Progenitor cell of endocrine pancreas (in vitro differentiated cells): ENCODE measurements at regions not wholly inside any gene's neighbourhood (a gene's known extent, or its start where the extent isn't known, plus 50 kb on each side); places are given as distances from the start of the nearest gene placed in this dataset.
"Not testable (repeated sequence)": the region's sequence is repeated elsewhere in the genome, so short reads cannot be mapped to it uniquely, and the experiment has no call there.

Experiments
- DNase-seq: peaks from one replicate; pipeline ENCODE4 v3.0.0; 2021; ENCODE audit warnings: low spot score; ENCODE audit not compliant: unreplicated experiment
- H3K27ac Mint-ChIP-seq: 2 replicates; pipeline ENCODE4 v1.8.0; 2021; ENCODE audit warnings: mild to moderate bottlenecking, moderate library complexity, mixed read lengths
- H3K27me3 Mint-ChIP-seq: 2 replicates; pipeline ENCODE4 v1.8.0; 2021; ENCODE audit warnings: mixed read lengths
- H3K36me3 Mint-ChIP-seq: 2 replicates; pipeline ENCODE4 v1.8.0; 2022; ENCODE audit warnings: mixed read lengths; ENCODE audit not compliant: insufficient read depth
- H3K4me1 Mint-ChIP-seq: 2 replicates; pipeline ENCODE4 v1.8.0; 2021; ENCODE audit warnings: low read depth, mixed read lengths
- H3K4me3 Mint-ChIP-seq: 2 replicates; pipeline ENCODE4 v1.8.0; 2021; ENCODE audit warnings: low read depth, mild to moderate bottlenecking, moderate library complexity, mixed read lengths
- H3K9me3 Mint-ChIP-seq: 2 replicates; pipeline ENCODE4 v1.8.0; 2021; ENCODE audit warnings: low read depth, mixed read lengths
- TF ChIP-seq, protein P1 (sequence below): fragments of 200-600 bp; sonication (generic); IDR thresholded peaks from one replicate; pipeline ENCODE4 v1.5.0; 2021; ENCODE audit warnings: antibody characterized with exemption, mild to moderate bottlenecking; ENCODE audit not compliant: unreplicated experiment

GRCh38 chr5:152641970-152642805, 237.1 kb upstream of the NMUR2 start:
- H3K27ac Mint-ChIP-seq, result no peak overlapping the region
- H3K36me3 Mint-ChIP-seq, result no peaks in the 10 kb centered on the region
- TF ChIP-seq, protein P1, sequence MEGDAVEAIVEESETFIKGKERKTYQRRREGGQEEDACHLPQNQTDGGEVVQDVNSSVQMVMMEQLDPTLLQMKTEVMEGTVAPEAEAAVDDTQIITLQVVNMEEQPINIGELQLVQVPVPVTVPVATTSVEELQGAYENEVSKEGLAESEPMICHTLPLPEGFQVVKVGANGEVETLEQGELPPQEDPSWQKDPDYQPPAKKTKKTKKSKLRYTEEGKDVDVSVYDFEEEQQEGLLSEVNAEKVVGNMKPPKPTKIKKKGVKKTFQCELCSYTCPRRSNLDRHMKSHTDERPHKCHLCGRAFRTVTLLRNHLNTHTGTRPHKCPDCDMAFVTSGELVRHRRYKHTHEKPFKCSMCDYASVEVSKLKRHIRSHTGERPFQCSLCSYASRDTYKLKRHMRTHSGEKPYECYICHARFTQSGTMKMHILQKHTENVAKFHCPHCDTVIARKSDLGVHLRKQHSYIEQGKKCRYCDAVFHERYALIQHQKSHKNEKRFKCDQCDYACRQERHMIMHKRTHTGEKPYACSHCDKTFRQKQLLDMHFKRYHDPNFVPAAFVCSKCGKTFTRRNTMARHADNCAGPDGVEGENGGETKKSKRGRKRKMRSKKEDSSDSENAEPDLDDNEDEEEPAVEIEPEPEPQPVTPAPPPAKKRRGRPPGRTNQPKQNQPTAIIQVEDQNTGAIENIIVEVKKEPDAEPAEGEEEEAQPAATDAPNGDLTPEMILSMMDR, result no peak
- no peaks in the 10 kb centered on the region for H3K27me3 Mint-ChIP-seq
- H3K4me3 Mint-ChIP-seq, result no peak overlapping the region
- H3K4me1 Mint-ChIP-seq, result peaks cover 19% of the 10 kb centered on the region
- H3K9me3 Mint-ChIP-seq, result no peaks in the 10 kb centered on the region
- no peak for DNase-seq

- Mint-ChIP-seq H3K27ac (no peak overlapping the region), H3K4me1 (peaks cover 19% of the 10 kb centered on the region), H3K36me3 (no peaks in the 10 kb centered on the region), H3K9me3 (no peaks in the 10 kb centered on the region), H3K27me3 (no peaks in the 10 kb centered on the region), H3K4me3 (no peak overlapping the region)
- DNase-seq, result no peak
- TF ChIP-seq, protein P1, result no peak
These were observed 237.8 kb upstream of the NMUR2 start for GRCh38 chr5:152642880-152643279.

DNA sequence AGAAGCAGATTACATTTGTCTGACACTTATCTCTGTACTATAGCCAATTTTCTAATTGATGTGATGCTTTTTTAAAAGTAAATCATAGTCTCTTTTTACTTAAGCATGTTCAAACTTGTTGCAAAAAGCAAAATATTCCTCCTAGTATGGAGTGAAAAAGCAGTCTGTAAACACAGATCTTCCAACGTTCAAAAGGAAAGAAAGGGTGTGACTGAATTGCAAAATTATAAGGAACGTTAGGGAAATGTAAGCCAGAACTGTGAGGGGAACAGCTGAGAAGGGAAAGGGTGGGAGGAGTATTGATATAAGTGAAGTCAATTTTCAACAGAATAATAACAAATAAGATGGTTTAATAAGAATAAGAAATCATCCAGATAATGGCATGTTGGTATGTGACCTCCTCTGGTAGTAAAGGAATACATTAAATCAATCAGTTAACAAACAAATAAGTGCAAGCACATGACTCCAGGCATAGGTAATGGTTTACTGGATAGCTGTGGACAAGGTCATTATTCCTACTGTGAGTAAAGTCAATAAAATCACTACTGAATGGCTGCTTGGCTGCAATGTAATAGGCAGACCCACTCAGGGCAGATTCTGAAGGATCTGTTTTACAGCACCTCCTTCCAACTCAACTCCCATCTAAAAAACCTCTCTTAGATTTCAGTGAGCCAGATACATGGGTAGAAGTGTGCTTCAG, 239.1 kb upstream of the NMUR2 start:
- H3K4me1 Mint-ChIP-seq, result peaks cover 19% of the 10 kb centered on the region
- no peak overlapping the region for H3K4me3 Mint-ChIP-seq
- H3K27ac Mint-ChIP-seq, result no peak overlapping the region
- no peaks in the 10 kb centered on the region for H3K36me3 Mint-ChIP-seq
- TF ChIP-seq, protein P1, result no peak
- no peak for DNase-seq
- H3K27me3 Mint-ChIP-seq, result no peaks in the 10 kb centered on the region
- H3K9me3 Mint-ChIP-seq, result no peaks in the 10 kb centered on the region

DNA sequence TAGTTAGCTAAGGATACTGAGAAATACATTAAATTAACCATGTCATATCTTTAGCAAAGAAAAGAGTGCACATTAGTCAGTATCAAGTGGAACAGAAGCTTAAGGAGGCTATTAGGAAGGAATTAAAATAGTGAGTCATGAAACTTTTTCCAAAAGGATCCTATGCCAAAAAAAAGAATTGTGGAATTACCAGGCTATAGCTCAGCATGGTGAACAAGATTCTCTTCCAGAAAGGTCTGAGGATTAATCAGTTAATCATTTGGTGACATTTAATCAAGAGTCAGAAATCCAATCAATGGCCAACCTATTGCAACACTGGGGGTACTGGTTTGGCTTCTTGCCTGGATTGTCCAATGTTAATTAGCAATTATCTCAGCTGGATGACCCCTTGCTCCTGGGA, 244.5 kb upstream of the NMUR2 start:
- no peak overlapping the region for H3K4me3 Mint-ChIP-seq
- H3K27me3 Mint-ChIP-seq, result no peaks in the 10 kb centered on the region
- H3K27ac Mint-ChIP-seq, result no peak overlapping the region
- H3K36me3 Mint-ChIP-seq, result no peaks in the 10 kb centered on the region
- DNase-seq, result no peak
- TF ChIP-seq, protein P1, result no peak
- peaks cover 1% of the 10 kb centered on the region for H3K4me1 Mint-ChIP-seq
- no peaks in the 10 kb centered on the region for H3K9me3 Mint-ChIP-seq

DNA sequence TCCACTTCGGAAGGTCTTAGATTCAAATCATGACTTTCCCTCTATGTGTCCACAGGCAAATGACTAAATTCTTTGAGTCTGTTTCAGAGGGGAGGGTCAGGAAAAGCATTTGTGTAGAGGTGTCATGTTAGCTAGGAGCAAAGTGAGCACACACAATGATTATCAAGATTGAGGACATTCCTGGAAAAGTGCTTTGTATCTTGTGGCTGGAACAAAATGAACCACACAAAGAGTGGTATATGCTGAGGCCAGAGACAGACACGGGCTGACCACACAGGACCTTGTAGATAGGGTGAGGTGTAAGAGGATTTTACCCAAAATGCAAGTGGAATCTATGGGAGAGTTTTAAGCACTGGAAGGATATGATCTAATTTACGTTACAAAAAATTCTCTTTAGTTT, 245.3 kb upstream of the NMUR2 start:
- H3K9me3 Mint-ChIP-seq, result no peaks in the 10 kb centered on the region
- H3K27ac Mint-ChIP-seq, result no peak overlapping the region
- H3K36me3 Mint-ChIP-seq, result no peaks in the 10 kb centered on the region
- no peaks in the 10 kb centered on the region for H3K27me3 Mint-ChIP-seq
- no peaks in the 10 kb centered on the region for H3K4me1 Mint-ChIP-seq
- no peak for DNase-seq
- H3K4me3 Mint-ChIP-seq, result no peak overlapping the region
- TF ChIP-seq, protein P1, result no peak

DNA sequence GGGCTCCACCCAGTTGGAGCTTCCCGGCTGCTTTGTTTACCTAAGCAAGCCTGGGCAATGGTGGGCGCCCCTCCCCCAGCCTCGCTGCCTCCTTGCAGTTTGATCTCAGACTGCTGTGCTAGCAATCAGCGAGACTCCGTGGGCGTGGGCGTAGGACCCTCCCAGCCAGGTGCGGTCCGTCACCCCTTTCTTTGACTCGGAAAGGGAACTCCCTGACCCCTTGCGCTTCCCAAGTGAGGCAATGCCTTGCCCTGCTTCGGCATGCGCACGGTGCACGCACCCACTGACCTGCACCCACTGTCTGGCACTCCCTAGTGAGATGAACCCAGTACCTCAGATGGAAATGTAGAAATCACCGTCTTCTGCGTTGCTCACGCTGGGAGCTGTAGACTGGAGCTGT, 254.4 kb upstream of the NMUR2 start:
- H3K4me1 Mint-ChIP-seq, H3K9me3 Mint-ChIP-seq, H3K4me3 Mint-ChIP-seq, H3K27ac Mint-ChIP-seq, H3K27me3 Mint-ChIP-seq, H3K36me3 Mint-ChIP-seq, DNase-seq: not testable (repeated sequence)
